ENCODE measurements at regions not wholly inside any gene's neighbourhood (a gene's known extent, or its start where the extent isn't known, plus 50 kb on each side); places are given as distances from the start of the nearest gene placed in this dataset.

- H2AK5ac ChIP-seq (ENCODE audit: insufficient read length, low read length): no peak overlapping the region
- H3K27ac ChIP-seq (ENCODE audit: insufficient read length, low read depth, low read length): no peak overlapping the region
- Mint-ChIP-seq H3K9me3 (no peaks in the 10 kb centered on the region), H3K4me1 (peaks cover 27 to 31% of the 10 kb centered on the region in 2 experiments), H3K27me3 (ENCODE audit: low read depth) (no peaks in the 10 kb centered on the region), H3K36me3 (ENCODE audit: insufficient read depth in 1 of 3, low read depth in 3 of 3) (no peaks in the 10 kb centered on the region), H3K27ac (peak overlapping the region; percentile 18 to 46 (median 28); a peak in 3 of 7 replicates), H3K4me3 (no peak overlapping the region)
- no peaks in the 10 kb centered on the region for H3K79me2 ChIP-seq (ENCODE audit: insufficient read depth, low read length)
- no peak overlapping the region for H3K14ac ChIP-seq (ENCODE audit: insufficient read depth, low read length)
- H4K91ac ChIP-seq (ENCODE audit: insufficient read length, low read depth, low read length): no peak overlapping the region
- no peaks in the 10 kb centered on the region for H3K79me1 ChIP-seq (ENCODE audit: insufficient read depth, low read depth, low read length, poor library complexity, severe bottlenecking)
- no peak overlapping the region for H4K5ac ChIP-seq (ENCODE audit: insufficient read length, low read depth, low read length)
- no peak overlapping the region for H2BK5ac ChIP-seq (ENCODE audit: insufficient read length, low read length)
- no peaks in the 10 kb centered on the region for H3K9me3 ChIP-seq (ENCODE audit: control insufficient read depth, low read depth, low read length)
- H2AFZ ChIP-seq (ENCODE audit: low read length): peak overlapping the region; percentile 43
- no peaks in the 10 kb centered on the region for H4K20me1 ChIP-seq (ENCODE audit: control insufficient read depth, insufficient read depth, insufficient read length)
- H3K23me2 ChIP-seq (ENCODE audit: insufficient read length, low read depth, low read length, poor library complexity, severe bottlenecking): no peaks in the 10 kb centered on the region
- DNase-seq: peak; percentile 53
- H2BK12ac ChIP-seq (ENCODE audit: insufficient read length, low read depth, low read length): no peak overlapping the region
- H2BK15ac ChIP-seq (ENCODE audit: low read depth, low read length): no peak overlapping the region
- no peak overlapping the region for H3K9ac ChIP-seq (ENCODE audit: extremely low read depth, insufficient read length, low read length)
- no peaks in the 10 kb centered on the region for H3K27me3 ChIP-seq (ENCODE audit: insufficient read depth, low read length)
- H3K4me2 ChIP-seq (ENCODE audit: insufficient read depth, insufficient read length, low read length): no peak overlapping the region
- WGBS (ENCODE audit: extremely low coverage, insufficient read length, low lambda C conversion rate): no CpG with 5 or more reads among the region's 4 CpGs
- H3K4me1 ChIP-seq (ENCODE audit: insufficient read depth, low read length): peaks cover 3% of the 10 kb centered on the region; the same call in 1 of the 2 replicates
- H3K23ac ChIP-seq (ENCODE audit: insufficient read length, low read depth, low read length): no peak overlapping the region
- H3T11ph ChIP-seq (ENCODE audit: low read length): no peak overlapping the region
- peak; percentile 49; the same call in 1 of the 3 replicates for TF ChIP-seq CTCF (conservative IDR thresholded peaks at IDR 0.05)
- H4K8ac ChIP-seq (replicated peaks; ENCODE audit: insufficient read length, low read depth, low read length): no peak overlapping the region
- no peak overlapping the region for H2BK120ac ChIP-seq (ENCODE audit: low read depth, low read length, poor library complexity, severe bottlenecking)
- no peak overlapping the region for H2BK20ac ChIP-seq (ENCODE audit: low read depth, low read length, poor library complexity, severe bottlenecking)
- no peak overlapping the region for H3K56ac ChIP-seq (ENCODE audit: insufficient read length, low read depth, low read length)
- H3K18ac ChIP-seq (ENCODE audit: insufficient read length, low read depth, low read length): no peak overlapping the region
- H3K4ac ChIP-seq (ENCODE audit: low read depth, low read length): no peak overlapping the region
Observed at GRCh38 chr13:33514362-33514761, 228.8 kb upstream of the STARD13 start.
